ENCODE measurements at regions not wholly inside any gene's neighbourhood (a gene's known extent, or its start where the extent isn't known, plus 50 kb on each side); places are given as distances from the start of the nearest gene placed in this dataset.

DNA sequence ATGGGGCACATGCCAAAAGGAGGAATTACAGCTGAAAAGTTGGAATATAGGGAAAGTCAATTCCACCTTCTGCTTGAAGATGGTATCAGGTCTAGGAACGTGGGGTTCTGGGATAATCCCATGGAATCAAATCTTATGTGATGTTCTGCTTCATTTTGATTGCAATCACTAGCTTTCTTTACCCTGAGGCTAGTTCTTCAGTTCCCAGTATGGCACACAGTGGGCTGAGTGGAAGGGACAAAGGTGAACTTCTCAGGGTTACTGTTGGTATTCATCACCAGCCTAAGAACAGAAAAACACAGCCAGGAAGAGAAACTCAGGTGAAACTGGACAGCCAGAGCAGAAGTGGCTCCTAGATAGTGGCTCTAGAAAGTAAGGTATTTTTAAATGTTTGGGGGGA, 117.8 kb downstream of the TNFSF18 start:
- no peak overlapping the region for H2BK15ac ChIP-seq (ENCODE audit: low read length)
- H3K14ac ChIP-seq (ENCODE audit: low read length): no peak overlapping the region
- H3K4me2 ChIP-seq (ENCODE audit: insufficient read depth, low read length, poor library complexity, severe bottlenecking): no peak overlapping the region
- H3K27ac ChIP-seq (replicated peaks; ENCODE audit: low read length): no peak overlapping the region
- H3K4ac ChIP-seq (ENCODE audit: low read length): no peak overlapping the region
- no peak overlapping the region for H4K91ac ChIP-seq (ENCODE audit: low read depth, low read length, poor library complexity)
- DNase-seq (ENCODE audit: low spot score): no peak
- no peak overlapping the region for H3K18ac ChIP-seq (ENCODE audit: low read length)
- no peak overlapping the region for H2AK5ac ChIP-seq (ENCODE audit: low read depth, low read length)
- H3K79me1 ChIP-seq (ENCODE audit: low read depth, low read length): no peaks in the 10 kb centered on the region
- no CpG with 5 or more reads among the region's 1 CpG for WGBS, 2 donors (ENCODE audit: extremely low coverage in 2 of 2, insufficient read length in 2 of 2, insufficient replicate concordance in 1 of 2)
- no peak overlapping the region for H2AFZ ChIP-seq (ENCODE audit: low read length)
- no peak overlapping the region for H2BK120ac ChIP-seq (ENCODE audit: low read depth, low read length)
- H2BK12ac ChIP-seq (ENCODE audit: low read length): no peak overlapping the region
- no peak overlapping the region for H2BK5ac ChIP-seq (ENCODE audit: low read length)
- H3K36me3 ChIP-seq (replicated peaks in 1 of 2; ENCODE audit: control insufficient read depth in 2 of 2, insufficient read depth in 2 of 2, low read length in 2 of 2): no peaks in the 10 kb centered on the region
- H3K4me1 ChIP-seq (ENCODE audit: control insufficient read depth in 2 of 2, insufficient read depth in 1 of 2, low read depth in 1 of 2, low read length in 2 of 2): no peaks in the 10 kb centered on the region
- H3K27me3 ChIP-seq (ENCODE audit: control insufficient read depth in 3 of 3, insufficient read depth in 3 of 3, low read depth in 1 of 3, low read length in 3 of 3): no peaks in the 10 kb centered on the region
- H3K9ac ChIP-seq (ENCODE audit: low read depth, low read length, poor library complexity): no peak overlapping the region
- no peaks in the 10 kb centered on the region for H3K9me3 ChIP-seq (replicated peaks in 1 of 2; ENCODE audit: control insufficient read depth in 2 of 2, insufficient read depth in 1 of 2, low read depth in 1 of 2, low read length in 2 of 2)
- no peak overlapping the region for H4K8ac ChIP-seq (ENCODE audit: low read depth, low read length)
- no peak overlapping the region for H3K23ac ChIP-seq (ENCODE audit: low read depth, low read length, poor library complexity)
- no peak overlapping the region for H3K4me3 ChIP-seq (ENCODE audit: low read length in 2 of 2)

DNA sequence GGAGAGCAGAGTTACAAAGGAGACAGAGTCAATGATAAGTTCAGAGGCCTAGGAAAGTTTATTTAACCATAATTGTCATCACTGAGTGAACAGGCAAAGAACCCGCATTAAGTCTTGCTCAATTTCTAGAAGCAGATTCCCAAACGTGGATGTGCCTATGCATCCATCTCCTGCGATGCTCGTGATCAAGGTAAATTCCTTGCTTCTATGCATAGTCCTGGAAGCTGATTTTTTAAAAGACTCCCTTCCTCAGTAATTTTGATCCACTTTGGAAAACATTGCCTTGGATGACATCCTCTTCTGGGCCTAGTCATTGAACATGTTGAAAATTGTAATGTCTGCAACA, 116.4 kb downstream of the TNFSF18 start:
- Histone ChIP-seq H2BK15ac (ENCODE audit: low read length) (no peak overlapping the region), H3K27me3 (ENCODE audit: control insufficient read depth in 3 of 3, insufficient read depth in 3 of 3, low read depth in 1 of 3, low read length in 3 of 3) (no peaks in the 10 kb centered on the region), H4K91ac (ENCODE audit: low read depth, low read length, poor library complexity) (no peak overlapping the region), H3K23ac (ENCODE audit: low read depth, low read length, poor library complexity) (no peak overlapping the region), H3K27ac (replicated peaks; ENCODE audit: low read length) (no peak overlapping the region), H3K9me3 (replicated peaks in 1 of 2; ENCODE audit: control insufficient read depth in 2 of 2, insufficient read depth in 1 of 2, low read depth in 1 of 2, low read length in 2 of 2) (no peaks in the 10 kb centered on the region), H4K8ac (ENCODE audit: low read depth, low read length) (no peak overlapping the region), H3K4me3 (ENCODE audit: low read length in 2 of 2) (no peak overlapping the region), H2AFZ (ENCODE audit: low read length) (peak overlapping the region; percentile 70), H2BK120ac (ENCODE audit: low read depth, low read length) (no peak overlapping the region), H3K4me2 (ENCODE audit: insufficient read depth, low read length, poor library complexity, severe bottlenecking) (no peak overlapping the region), H3K14ac (ENCODE audit: low read length) (no peak overlapping the region), H2BK5ac (ENCODE audit: low read length) (no peak overlapping the region), H2BK12ac (ENCODE audit: low read length) (no peak overlapping the region), H3K18ac (ENCODE audit: low read length) (no peak overlapping the region), H3K4ac (ENCODE audit: low read length) (no peak overlapping the region), H3K4me1 (ENCODE audit: control insufficient read depth in 2 of 2, insufficient read depth in 1 of 2, low read depth in 1 of 2, low read length in 2 of 2) (no peaks in the 10 kb centered on the region), H3K36me3 (replicated peaks in 1 of 2; ENCODE audit: control insufficient read depth in 2 of 2, insufficient read depth in 2 of 2, low read length in 2 of 2) (no peaks in the 10 kb centered on the region), H3K79me1 (ENCODE audit: low read depth, low read length) (no peaks in the 10 kb centered on the region), H2AK5ac (ENCODE audit: low read depth, low read length) (no peak overlapping the region), H3K9ac (ENCODE audit: low read depth, low read length, poor library complexity) (no peak overlapping the region)
- whole genome bisulfite sequencing, 2 donors (ENCODE audit: extremely low coverage in 2 of 2, insufficient read length in 2 of 2, insufficient replicate concordance in 1 of 2): no CpG with 5 or more reads among the region's 4 CpGs
- DNase-seq (ENCODE audit: low spot score): no peak

DNA sequence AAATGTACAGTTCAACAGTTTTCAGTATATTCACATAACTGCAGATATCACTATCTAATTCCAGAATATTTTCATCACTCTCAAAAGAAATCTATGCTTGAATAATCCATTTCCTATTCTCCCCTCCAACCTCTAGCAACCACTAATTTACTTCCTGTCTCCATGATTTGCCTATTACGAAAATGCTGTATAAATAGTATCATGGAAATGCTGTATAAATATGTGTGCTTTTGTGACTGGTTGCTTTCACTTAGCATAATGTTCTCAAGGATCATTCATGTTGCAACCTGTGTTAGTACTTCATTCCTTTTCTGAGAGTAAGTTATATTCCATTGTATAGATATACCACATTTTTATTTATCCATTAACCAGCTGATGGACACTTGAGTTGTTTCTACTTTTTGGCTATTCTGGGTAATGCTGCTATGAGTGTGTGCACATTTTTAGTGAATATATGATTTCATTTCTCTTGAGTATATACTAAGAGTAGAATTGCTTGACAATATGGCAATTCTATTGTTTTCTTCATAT, 115.6 kb downstream of the TNFSF18 start:
- H3K27me3 ChIP-seq (ENCODE audit: control insufficient read depth in 3 of 3, insufficient read depth in 3 of 3, low read depth in 1 of 3, low read length in 3 of 3): no peaks in the 10 kb centered on the region
- H3K79me1 ChIP-seq (ENCODE audit: low read depth, low read length): no peaks in the 10 kb centered on the region
- no peak overlapping the region for H3K4ac ChIP-seq (ENCODE audit: low read length)
- no peak overlapping the region for H2BK12ac ChIP-seq (ENCODE audit: low read length)
- H3K23ac ChIP-seq (ENCODE audit: low read depth, low read length, poor library complexity): no peak overlapping the region
- H3K4me1 ChIP-seq (ENCODE audit: control insufficient read depth in 2 of 2, insufficient read depth in 1 of 2, low read depth in 1 of 2, low read length in 2 of 2): no peaks in the 10 kb centered on the region
- H2BK15ac ChIP-seq (ENCODE audit: low read length): no peak overlapping the region
- H2AK5ac ChIP-seq (ENCODE audit: low read depth, low read length): no peak overlapping the region
- WGBS, 2 donors (ENCODE audit: extremely low coverage in 2 of 2, insufficient read length in 2 of 2, insufficient replicate concordance in 1 of 2): no CpG with 5 or more reads among the region's 1 CpG
- H3K18ac ChIP-seq (ENCODE audit: low read length): no peak overlapping the region
- no peak overlapping the region for H4K8ac ChIP-seq (ENCODE audit: low read depth, low read length)
- no peaks in the 10 kb centered on the region for H3K9me3 ChIP-seq (replicated peaks in 1 of 2; ENCODE audit: control insufficient read depth in 2 of 2, insufficient read depth in 1 of 2, low read depth in 1 of 2, low read length in 2 of 2)
- no peak overlapping the region for H3K27ac ChIP-seq (replicated peaks; ENCODE audit: low read length)
- H3K36me3 ChIP-seq (replicated peaks in 1 of 2; ENCODE audit: control insufficient read depth in 2 of 2, insufficient read depth in 2 of 2, low read length in 2 of 2): no peaks in the 10 kb centered on the region
- H4K91ac ChIP-seq (ENCODE audit: low read depth, low read length, poor library complexity): no peak overlapping the region
- no peak overlapping the region for H3K9ac ChIP-seq (ENCODE audit: low read depth, low read length, poor library complexity)
- no peak overlapping the region for H2BK5ac ChIP-seq (ENCODE audit: low read length)
- no peak overlapping the region for H3K4me2 ChIP-seq (ENCODE audit: insufficient read depth, low read length, poor library complexity, severe bottlenecking)
- DNase-seq (ENCODE audit: low spot score): no peak
- no peak overlapping the region for H3K4me3 ChIP-seq (ENCODE audit: low read length in 2 of 2)
- no peak overlapping the region for H3K14ac ChIP-seq (ENCODE audit: low read length)
- no peak overlapping the region for H2AFZ ChIP-seq (ENCODE audit: low read length)
- no peak overlapping the region for H2BK120ac ChIP-seq (ENCODE audit: low read depth, low read length)

DNA sequence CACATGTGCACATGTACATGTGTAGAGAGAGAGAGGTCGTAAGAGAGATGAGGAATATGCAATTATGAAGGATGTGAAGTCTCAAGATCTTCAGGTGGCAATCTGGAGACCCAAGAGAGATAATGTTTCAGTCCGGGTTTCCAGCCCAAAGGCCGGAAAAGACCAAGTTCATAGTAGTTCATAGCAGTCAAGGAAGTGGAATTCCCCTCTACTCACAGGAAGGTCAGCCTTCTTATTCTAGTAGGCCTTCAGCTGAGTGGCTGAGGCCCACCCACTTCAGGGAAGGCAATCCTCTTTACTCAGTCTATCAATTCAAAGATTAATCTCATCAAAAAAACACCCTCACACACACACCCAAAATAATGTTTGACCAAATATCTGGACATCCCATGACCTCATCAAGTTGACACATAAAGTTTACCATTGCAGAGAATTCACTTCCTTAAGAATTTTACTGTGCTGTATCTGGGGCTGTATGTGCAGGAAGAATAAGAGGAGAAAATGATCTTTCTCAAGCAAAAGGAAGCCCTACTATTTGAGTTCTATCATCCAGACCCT, 114.6 kb downstream of the TNFSF18 start:
- Histone ChIP-seq H3K27me3 (ENCODE audit: control insufficient read depth in 3 of 3, insufficient read depth in 3 of 3, low read depth in 1 of 3, low read length in 3 of 3) (no peaks in the 10 kb centered on the region), H3K4me1 (ENCODE audit: control insufficient read depth in 2 of 2, insufficient read depth in 1 of 2, low read depth in 1 of 2, low read length in 2 of 2) (peaks cover 2 to 3% of the 10 kb centered on the region in 2 donors), H3K4me3 (ENCODE audit: low read length in 2 of 2) (no peak overlapping the region), H2AK5ac (ENCODE audit: low read depth, low read length) (no peak overlapping the region), H3K9me3 (replicated peaks in 1 of 2; ENCODE audit: control insufficient read depth in 2 of 2, insufficient read depth in 1 of 2, low read depth in 1 of 2, low read length in 2 of 2) (peaks cover 0 to under 1% of the 10 kb centered on the region in 2 donors), H4K91ac (ENCODE audit: low read depth, low read length, poor library complexity) (no peak overlapping the region), H3K23ac (ENCODE audit: low read depth, low read length, poor library complexity) (no peak overlapping the region), H2BK120ac (ENCODE audit: low read depth, low read length) (no peak overlapping the region), H2BK5ac (ENCODE audit: low read length) (no peak overlapping the region), H2AFZ (ENCODE audit: low read length) (no peak overlapping the region), H3K4me2 (ENCODE audit: insufficient read depth, low read length, poor library complexity, severe bottlenecking) (no peak overlapping the region), H3K27ac (replicated peaks; ENCODE audit: low read length) (no peak overlapping the region), H2BK15ac (ENCODE audit: low read length) (no peak overlapping the region), H3K9ac (ENCODE audit: low read depth, low read length, poor library complexity) (no peak overlapping the region), H3K14ac (ENCODE audit: low read length) (no peak overlapping the region), H2BK12ac (ENCODE audit: low read length) (no peak overlapping the region), H3K36me3 (replicated peaks in 1 of 2; ENCODE audit: control insufficient read depth in 2 of 2, insufficient read depth in 2 of 2, low read length in 2 of 2) (no peaks in the 10 kb centered on the region), H3K79me1 (ENCODE audit: low read depth, low read length) (no peaks in the 10 kb centered on the region), H4K8ac (ENCODE audit: low read depth, low read length) (no peak overlapping the region), H3K18ac (ENCODE audit: low read length) (no peak overlapping the region), H3K4ac (ENCODE audit: low read length) (no peak overlapping the region)
- DNase-seq (ENCODE audit: low spot score): no peak
- no CpG with 5 or more reads among the region's 3 CpGs for WGBS, 2 donors (ENCODE audit: extremely low coverage in 2 of 2, insufficient read length in 2 of 2, insufficient replicate concordance in 1 of 2)
